ENCODE measurements at regions not wholly inside any gene's neighbourhood (a gene's known extent, or its start where the extent isn't known, plus 50 kb on each side); places are given as distances from the start of the nearest gene placed in this dataset.

GRCh38 chr15:58381697-58382096 is 50.1 kb upstream of the LIPC start:
- DNase-seq = no peak
- Mint-ChIP-seq H3K27ac (no peak overlapping the region), H3K27me3 (peaks cover 2% of the 10 kb centered on the region), H3K36me3 (no peaks in the 10 kb centered on the region), H3K4me3 (no peak overlapping the region), H3K4me1 (ENCODE audit: low read depth) (peaks cover 15% of the 10 kb centered on the region), H3K9me3 (no peaks in the 10 kb centered on the region)
- intact Hi-C loops (cut with micrococcal nuclease) = no loop called here
- POLR2A ChIA-PET = no interaction called here
- CTCF ChIA-PET = interaction anchor here (0.6 kb wide), 1 partner anchor 74 kb away, joined by 4 read pairs; no protein-coding TSS in a partner anchor

Measured in activated CD4-positive, alpha-beta memory T cell treated with anti-CD3 and anti-CD28 coated beads for 36 hours (primary cell).